ENCODE measurements at regions not wholly inside any gene's neighbourhood (a gene's known extent, or its start where the extent isn't known, plus 50 kb on each side); places are given as distances from the start of the nearest gene placed in this dataset.
"Not testable (repeated sequence)": the region's sequence is repeated elsewhere in the genome, so short reads cannot be mapped to it uniquely, and the experiment has no call there.

DNA sequence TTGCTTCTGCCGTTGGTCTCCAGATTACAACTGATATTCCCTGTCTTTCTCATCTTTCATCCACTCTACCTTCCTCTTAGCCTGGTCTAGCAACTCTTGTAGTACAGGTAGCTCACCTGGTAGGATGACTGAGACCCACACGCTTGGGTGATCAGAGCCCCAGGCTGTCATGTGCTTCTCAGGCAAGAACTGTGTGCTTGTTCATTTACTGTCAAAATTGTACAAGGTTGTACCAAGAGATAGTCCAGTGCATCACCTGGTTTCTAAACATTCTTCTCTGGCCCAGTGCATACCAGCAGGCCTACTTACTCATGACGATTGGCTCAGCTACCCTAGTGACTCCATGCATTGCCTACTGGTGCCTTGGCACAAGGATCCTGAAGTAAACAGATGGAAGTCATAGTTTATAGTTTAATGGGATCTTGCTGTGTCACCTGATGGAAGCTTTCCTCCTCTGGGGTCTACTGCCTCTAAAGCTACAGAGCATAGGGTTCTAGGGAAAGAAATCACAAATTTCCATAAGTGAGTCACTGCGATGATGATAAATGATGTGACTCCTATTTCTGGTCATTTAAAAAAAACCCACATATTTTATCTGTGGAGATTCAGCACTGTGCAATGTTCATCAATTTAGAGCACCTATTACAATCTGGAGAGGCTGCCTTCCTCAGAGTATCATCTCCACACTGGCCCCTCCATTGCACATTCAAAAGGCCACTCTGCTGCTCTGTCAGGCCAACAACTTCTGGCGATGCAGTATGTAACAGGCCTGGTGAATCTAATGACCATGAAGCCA lies 481.8 kb upstream of the MEIS1 start:
- DNase-seq (ENCODE audit: low read depth) = no peak

DNA sequence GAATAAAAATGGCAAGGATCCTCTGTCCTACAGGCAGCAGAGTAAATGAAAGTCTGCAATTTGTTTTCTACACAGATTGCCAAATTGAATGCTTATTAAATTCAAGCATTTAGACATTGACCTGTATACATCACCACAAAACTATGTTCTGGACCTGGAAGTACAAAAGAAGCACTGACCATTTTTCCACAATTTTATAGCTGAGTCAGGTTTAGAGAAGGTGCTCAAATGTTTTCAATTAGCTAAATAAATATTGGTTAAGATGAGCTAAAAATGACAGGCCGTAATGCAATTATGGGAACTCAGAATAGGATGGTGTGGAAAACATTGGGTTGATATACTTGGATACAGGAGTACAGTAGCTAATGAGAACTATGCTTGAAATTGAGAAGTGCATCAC lies 490.7 kb upstream of the MEIS1 start:
- DNase-seq (ENCODE audit: low read depth) = no peak

DNA sequence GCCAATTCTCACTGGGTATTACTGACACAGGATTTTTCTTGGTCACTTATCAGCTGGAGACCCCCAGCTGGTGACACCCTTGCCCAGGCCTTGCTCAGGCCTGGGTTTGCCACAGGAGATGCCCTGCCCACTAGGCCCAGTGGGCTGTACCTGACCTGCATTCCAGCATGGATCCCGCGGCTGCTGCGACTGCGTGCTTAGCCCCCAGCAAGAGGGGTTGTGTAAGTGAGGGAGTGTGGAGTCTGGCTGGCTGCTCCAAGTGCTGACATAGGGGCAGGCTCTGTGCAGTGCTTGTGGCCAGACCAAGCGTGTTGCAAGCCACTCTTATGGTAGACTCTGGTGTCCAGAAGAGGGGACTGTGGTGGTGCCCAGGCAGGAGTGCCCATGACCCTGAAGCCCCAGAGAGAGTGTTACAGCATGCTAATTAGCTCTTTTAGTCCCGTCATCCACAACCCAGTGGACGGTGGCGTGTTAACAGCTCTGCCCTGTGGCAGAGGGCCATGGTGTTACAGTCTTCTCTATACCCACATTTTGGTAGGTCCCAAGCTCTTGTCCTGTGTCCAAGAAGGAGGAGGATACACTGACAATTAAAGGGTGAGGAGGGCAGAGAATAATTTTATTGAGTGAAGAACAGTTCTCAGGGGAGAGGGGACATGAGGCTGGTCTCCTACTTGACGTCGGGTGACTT lies 491.7 kb upstream of the MEIS1 start:
- no peak for DNase-seq (ENCODE audit: low read depth)

DNA sequence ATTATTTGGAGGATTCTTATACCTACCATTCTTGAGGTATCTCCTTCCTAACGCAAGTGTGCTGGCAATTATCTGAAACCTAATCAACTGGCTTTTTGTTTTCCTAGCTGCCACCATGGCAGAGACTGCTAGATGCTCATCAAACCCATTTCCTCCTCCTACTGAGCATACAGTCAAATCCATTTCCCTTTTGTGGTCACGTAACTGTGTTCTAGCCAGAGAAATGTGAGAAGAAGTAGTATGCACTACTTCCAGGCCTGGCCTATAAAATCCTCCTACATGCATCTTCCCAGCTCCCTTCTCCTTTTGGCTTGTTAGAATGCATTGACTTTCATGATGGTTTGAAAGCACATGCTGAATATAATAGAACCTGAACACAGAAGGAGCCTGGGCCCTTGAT lies 494.1 kb upstream of the MEIS1 start:
- no peak for DNase-seq (ENCODE audit: low read depth)

DNA sequence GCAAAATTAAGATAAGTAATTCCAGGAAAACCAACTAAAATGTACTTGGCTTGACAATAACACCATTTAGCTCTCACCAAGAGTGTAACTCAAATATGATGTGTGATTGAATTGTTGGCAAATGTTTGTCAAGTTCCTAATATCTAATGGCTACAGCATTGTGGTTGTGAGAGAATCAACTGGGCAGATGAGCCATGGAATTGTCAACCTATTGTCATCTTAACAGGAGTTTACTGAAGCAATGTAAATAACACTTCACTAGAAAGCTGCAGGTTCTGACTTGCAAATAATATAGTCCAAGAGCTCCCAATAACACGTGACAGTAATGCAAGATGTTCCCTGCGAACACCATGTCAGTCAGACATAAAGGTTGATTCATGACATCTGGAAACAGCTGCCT lies 495.2 kb upstream of the MEIS1 start:
- DNase-seq (ENCODE audit: low read depth) = no peak

DNA sequence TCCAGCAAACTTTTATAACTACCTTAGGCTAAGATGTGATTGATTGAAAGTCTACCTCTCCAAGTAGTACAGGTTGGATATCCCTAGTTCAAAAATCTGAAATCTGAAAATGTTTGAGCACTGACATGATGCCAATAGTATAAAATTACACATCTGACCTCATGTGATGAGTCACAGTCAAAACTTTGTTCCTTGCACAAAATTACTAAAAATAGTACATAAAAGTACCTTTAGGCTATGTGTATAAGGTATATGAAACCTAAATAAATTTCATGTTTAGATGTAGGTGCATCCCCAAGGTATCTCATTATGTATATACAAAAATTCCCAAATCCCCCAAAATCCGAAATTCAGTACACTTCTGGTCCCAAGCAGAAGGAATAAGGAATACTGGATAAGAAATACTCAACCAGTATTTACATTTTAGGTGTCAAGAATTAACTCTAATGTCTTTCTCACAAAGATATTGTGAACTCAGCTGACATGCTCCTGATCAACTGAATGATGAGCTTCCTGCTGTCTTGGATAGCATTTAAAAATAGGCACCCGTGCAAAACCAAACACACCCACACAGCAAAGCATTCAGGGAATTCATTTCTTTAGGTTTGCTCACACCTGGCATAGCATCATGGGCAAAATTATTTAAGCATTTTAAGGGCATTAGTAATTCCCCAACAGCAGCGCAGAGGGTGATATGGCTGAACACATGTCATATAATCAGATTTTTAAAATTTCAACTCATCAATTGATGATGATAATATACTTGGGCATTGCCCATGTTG lies 497.4 kb upstream of the MEIS1 start:
- DNase-seq (ENCODE audit: low read depth) = no peak

DNA sequence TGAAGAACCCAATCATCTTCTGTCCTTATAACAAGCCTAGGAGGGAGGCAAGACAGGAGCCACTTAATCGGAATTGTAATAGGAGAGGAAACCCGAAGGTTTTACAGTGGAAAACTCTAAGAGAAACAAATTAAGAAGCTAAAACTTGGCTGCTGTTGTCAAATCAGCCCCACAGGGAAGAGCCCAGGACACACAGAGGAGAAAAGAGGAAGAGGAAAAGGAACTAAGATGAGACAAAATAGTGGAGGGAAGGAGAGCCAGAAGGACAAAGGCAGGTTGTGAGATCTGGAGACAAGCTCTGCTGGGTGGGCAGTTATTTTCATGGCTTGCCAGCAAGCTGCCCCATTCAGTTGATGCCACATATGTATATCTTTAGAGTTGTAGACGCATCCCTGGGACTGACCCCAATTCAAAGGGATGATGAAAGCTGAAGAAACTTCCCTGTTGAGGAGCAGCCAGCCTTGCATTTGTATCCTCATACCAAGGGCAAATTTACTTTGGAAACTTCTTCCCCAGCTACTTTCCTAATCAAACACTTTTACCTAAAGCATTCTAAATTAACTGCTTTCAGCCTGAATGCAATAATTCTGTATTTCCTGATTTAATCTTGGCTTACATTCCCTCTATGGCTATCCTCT lies 499.8 kb upstream of the MEIS1 start:
- no peak for DNase-seq (ENCODE audit: low read depth)

DNA sequence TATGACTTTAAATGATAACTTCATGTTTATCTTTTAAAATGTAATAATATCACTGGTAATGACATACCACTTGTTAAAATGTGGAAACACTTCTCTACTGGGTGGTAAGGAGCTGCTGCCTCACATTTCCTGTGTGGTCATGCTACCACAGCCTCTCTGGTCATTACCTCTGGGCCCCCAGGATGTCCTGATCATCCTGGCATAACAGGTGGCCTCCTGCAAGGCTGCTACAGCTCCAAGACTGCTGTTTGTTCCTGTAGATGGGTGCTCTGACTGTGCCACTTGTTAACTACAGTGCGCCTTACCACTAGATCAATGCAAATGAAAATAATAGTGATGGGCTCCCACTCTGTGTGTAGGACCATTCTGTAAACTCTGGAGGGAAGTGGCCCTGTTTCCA lies 500.2 kb upstream of the SPRED2 start:
- DNase-seq (ENCODE audit: low read depth) = no peak

DNA sequence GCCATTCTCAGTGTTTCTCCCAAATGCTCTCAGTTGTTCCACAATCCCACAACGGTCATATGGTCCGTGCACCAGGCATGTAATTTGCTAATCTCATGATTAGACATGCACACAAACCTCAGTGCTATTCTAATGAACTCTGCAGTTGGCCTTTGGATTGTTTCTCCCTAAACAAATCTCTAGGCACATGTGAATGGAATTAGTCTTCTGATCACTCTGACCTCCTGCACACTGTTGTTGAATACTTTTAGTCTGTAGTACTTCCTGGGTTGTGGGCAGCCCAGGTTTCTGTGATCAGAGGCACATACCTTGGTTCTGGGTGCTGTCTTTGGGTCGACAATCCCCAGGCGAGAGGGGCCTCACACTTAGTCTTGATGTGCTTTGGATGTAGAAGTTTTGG lies 498.7 kb upstream of the SPRED2 start:
- DNase-seq (ENCODE audit: low read depth) = no peak

DNA sequence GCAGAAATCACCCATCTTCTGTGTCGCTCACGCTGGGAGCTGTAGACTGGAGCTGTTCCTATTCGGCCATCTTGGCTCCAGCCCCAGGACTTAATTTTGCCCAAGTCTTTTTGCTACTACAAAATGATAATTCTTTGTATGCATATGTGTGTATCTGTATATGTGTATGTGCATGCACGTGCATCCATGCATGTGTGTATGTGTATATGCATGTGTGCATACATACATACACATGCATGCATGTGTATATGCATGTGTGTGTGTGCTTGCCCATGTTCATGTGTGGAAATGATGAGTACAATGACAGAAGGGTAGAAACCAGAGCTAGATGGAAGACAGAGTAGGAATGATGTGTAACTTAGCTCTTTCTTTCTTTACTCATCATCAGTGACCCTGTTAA lies 497.9 kb upstream of the SPRED2 start:
- no peak for DNase-seq (ENCODE audit: low read depth)

DNA sequence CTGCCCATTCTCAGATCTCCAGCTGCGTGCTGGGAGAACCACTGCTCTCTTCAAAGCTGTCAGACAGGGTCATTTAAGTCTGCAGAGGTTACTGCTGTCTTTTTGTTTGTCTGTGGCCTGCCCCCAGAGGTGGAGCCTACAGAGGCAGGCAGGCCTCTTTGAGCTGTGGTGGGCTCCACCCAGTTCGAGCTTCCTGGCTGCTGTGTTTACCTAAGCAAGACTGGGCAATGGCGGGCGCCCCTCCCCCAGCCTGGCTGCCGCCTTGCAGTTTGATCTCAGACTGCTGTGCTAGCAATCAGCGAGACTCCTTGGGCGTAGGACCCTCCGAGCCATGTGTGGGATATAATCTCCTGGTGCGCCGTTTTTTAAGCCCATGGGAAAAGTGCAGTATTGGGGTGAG lies 497.3 kb upstream of the SPRED2 start:
- DNase-seq (ENCODE audit: low read depth) = not testable (repeated sequence)

DNA sequence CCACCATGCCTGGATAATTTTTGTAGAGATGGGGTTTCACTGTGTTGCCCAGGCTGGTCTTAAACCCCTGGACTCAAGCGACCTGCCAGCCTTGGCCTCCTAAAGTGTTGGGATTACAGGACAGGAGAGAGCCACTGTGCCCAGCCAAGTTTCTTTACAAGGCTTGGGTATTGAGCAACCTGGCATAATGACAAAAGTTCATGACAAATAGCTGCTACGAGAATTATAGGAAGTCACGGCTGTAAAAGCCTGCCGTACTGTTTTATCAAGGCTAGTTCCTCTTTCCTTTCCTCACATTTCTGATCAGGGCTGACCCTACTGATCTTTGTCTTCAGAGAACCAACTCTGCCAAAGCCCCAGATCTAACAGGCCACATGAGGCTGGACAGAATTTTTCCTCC lies 490.4 kb upstream of the SPRED2 start:
- DNase-seq (ENCODE audit: low read depth) = no peak

DNA sequence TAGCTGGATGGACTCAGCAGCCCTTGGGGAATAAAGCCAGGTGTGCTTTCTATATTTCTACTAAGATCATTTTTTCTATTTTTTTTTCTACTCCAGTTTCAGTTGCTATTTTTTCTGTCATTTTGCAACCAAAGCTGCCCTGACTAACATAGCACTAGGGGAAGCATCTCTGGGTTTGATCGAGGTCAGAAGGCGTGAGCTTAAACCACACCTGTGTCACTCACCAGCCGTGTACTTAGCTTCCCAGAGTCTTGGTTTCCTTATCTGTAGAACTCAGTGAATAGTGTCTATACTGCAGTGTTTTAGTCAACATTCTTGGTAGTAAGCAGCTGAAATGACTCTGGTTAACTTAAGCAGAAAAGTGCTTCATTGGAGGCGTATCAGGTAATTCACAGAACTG lies 489.6 kb upstream of the SPRED2 start:
- no peak for DNase-seq (ENCODE audit: low read depth)

DNA sequence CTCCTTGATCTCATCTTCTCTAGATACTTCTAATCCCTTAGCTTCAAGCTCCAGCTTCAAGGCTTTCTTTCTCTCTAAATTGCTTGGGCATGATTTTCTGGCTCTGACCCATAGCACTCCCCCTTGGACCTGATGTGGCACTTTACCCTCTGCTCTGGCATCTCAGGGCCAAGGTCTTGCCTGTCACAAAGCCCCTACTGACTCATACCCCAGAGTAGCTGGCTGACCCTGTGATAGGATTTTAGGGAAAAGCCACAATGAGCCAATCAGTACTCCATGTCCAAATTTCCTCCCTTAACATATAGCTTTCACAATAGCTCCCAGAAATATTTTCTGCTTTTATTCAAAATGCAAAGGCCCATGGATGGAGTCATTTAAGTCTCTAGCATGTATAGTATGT lies 488.7 kb upstream of the SPRED2 start:
- DNase-seq (ENCODE audit: low read depth) = no peak

DNA sequence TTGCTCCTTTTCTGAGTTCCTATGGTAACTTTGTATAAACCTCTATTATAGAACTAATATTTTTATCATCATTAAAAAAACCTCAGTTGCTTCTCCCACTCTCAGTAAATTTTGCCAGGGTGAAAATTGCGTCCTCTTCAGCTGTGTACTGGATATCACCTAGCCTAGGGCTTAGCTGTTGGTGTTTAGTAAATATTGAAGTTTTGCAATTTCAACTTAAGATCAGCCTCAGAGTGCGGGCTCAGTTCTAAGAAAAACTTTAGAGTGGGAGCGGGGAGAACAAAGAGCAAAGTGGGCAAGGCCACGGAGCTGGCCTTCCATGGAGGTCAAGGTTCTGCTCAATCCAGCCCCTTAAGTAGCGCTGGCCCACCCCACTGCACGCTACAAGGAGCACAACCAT lies 488.3 kb upstream of the SPRED2 start:
- no peak for DNase-seq (ENCODE audit: low read depth)

DNA sequence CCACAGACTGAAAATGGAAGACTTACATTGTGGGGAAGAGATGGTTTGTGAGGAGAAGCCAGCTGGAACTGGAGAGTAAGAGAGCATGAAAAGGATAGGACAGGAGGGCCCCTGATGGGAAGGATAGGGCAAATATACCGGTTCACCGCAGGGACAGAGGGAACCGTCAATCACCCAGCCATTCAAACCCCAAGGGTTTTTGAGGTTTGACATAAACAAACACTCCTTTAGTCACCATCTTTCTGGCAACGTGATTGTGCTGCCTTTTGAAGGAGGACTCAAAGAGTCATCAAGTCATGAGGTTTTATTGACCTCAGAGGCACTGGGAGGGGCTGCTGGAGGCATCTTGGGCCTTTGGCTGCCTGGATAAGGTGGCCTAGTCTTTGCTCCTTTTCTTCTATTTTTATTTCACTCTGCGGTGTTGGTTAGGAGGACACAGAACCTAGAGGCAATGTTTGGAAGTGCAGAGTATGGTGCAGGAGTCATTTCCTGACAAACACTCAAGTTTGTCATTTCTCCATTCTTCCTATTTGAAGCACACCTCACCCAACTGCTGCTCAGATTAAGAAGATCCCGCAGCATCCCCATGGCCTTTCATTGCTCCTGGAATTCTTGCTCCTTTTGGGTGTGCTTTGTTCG lies 487.3 kb upstream of the SPRED2 start:
- no peak for DNase-seq (ENCODE audit: low read depth)

DNA sequence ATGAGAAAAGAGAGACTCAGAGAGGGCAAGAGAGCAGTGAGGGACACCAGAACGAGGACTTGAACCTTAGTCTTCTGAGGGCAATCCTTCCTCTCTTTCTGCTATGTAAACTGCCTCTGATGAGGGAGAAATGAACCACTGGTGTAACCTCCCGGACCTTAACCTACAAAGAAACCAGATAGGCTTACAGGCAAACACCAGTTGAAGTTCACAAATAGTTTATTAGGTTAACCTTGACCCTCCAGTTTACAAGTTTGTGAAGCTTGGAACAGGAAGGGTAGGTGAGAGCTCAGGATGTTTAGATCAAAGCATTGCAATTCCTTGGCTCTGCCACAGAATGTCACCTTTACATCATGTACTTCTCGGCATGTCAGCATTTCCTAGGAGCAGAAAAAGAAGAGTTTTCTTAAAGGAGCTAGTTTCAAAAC lies 486.4 kb upstream of the SPRED2 start:
- DNase-seq (ENCODE audit: low read depth) = no peak

DNA sequence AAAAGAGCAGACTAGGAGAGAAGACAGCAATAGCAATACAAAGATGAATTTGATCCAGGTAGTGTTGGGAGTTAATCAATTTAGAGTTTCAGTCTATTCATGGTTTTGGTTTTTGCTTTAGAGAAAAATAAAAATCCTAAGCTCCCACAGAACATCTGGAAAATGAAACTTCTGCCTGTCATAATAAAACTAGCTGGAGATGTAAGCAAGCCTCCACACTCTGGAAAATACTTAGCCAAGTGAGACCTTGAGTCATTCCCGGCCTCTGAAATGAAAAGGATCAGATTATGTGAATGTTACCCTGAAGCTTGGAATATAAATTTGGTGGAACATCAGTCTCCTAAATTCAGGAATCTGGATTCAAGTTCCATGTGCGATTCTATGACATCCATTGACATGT lies 485.6 kb upstream of the SPRED2 start:
- DNase-seq (ENCODE audit: low read depth) = no peak

DNA sequence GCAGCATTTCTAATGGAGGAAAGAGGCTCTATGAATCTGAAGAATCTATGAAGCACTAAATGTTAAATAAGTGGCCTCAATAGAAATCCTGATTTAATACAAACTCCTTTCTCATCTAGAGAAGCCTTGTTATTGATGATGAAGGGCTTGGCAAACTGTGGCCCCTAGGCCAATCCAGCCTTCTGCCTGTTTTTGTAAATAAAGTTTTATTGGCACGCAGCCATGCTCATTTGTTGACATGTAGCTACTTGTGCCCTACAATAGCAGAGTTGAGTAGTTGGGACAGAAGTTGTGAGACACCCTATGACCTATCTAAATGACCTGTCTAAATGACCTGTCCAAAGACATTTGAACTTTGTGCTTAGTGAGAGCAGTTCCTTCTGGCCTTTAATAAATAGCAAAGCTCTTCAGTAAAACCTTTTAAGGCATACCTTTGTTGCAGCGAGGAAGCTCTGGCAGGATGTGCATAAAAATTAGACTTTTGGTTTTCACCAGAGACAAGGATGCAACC lies 484.4 kb upstream of the SPRED2 start:
- DNase-seq (ENCODE audit: low read depth) = no peak

DNA sequence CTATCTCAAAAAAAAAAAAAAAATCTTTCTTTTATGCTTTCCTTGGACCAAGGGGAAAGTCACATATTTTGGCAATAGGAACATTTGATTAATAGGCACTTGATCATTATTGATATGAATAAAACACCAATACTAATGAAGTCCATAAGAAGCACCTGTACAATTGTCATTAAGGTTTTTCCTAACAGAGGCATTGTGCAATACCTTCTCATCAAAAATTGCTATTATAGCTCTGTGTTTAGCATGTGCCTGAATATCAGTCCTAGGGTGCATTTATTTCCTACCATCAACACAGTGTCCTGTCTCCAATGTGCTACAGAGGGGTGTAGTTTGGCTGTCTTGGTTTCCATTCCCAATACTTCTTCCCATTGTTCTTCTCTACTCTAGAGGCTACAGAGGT lies 483.8 kb upstream of the SPRED2 start:
- DNase-seq (ENCODE audit: low read depth) = no peak

DNA sequence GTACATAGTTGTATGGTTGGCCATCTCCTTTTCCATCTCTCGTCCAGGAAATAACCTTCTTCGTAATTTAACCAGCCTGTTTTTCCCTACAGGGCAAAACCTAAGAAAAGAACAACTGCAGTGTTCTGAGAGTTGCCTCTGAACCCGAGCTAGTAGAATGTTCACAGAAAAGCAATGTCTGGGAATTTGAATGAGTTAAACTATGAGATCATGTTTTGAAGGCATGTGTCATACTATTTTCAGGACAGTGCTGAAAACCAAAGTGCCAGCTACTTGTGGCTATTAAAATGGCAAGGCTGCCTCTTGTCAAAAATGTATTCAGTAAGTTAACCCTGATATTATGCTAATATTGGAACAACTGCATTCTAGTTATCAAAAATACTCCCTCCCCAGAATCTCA lies 482.9 kb upstream of the SPRED2 start:
- DNase-seq (ENCODE audit: low read depth) = no peak

DNA sequence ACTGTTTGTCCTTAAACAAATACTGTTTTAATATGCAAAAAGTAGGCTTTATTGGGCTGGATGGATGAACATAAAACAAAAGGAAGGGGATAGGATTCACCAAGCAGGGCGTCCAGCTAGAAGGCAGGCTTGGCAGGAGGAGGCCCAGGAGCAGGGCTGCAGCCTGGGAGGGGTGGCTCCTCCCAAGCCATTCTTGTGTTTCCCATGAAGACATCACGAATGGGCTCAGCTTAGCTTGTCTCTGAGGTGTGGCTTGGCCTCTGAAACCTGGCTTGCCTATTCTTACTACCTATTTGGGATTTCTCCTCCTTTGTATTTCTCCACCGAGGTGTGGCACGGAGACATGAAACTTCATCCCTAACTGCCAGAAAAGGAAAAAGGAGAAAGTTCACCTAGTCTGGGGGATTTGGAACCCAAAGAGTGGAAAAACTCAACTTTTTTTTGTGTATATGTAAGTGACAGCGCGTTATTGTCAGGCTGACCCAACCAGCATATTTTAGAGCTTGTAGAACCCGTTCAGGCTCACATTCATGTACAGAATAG lies 481.9 kb upstream of the SPRED2 start:
- no peak for DNase-seq (ENCODE audit: low read depth)

Data from activated T-cell treated with anti-CD3 and anti-CD28 coated beads for 48 hours (primary cell).